Ascending aorta (tissue), 2 donors: ENCODE measurements at regions not wholly inside any gene's neighbourhood (a gene's known extent, or its start where the extent isn't known, plus 50 kb on each side); places are given as distances from the start of the nearest gene placed in this dataset.
A peak's percentile ranks its signal among the peaks of the same experiment; 100 is the strongest.
"Not testable (repeated sequence)": the region's sequence is repeated elsewhere in the genome, so short reads cannot be mapped to it uniquely, and the experiment has no call there.

ENCODE experiments used
- DNase-seq, 2 donors: peaks; one replicate each; pipeline ENCODE4 v3.0.0-alpha.2; 2019; ENCODE audit warnings: low spot score in 2 of 2
- H3K27ac ChIP-seq, 2 donors: fragments of 200-600 bp; sonication (generic); one replicate each; pipeline ENCODE4 v1.5.1; 2016 to 2017; ENCODE audit warnings: mild to moderate bottlenecking in 1 of 2
- H3K27me3 ChIP-seq: fragments of 200-600 bp; sonication (generic); one replicate; pipeline ENCODE4 v1.5.1; 2017
- H3K36me3 ChIP-seq, 2 donors: fragments of 200-600 bp; sonication (generic); one replicate each; pipeline ENCODE4 v1.5.1; 2016
- H3K4me1 ChIP-seq, 2 donors: fragments of 200-600 bp; sonication (generic); one replicate each; pipeline ENCODE4 v1.5.1; 2016 to 2017; ENCODE audit warnings: mild to moderate bottlenecking in 1 of 2
- H3K4me3 ChIP-seq, 2 donors: fragments of 200-600 bp; sonication (generic); one replicate each; pipeline ENCODE4 v1.5.1; 2016 to 2017; ENCODE audit warnings: mild to moderate bottlenecking in 1 of 2
- H3K9me3 ChIP-seq, 2 donors: fragments of 200-600 bp; sonication (generic); one replicate each; pipeline ENCODE4 v1.5.1; 2016
- intact Hi-C: fragments of 100-400 bp; cut with DNase I; formaldehyde crosslinking; loops from one replicate; pipeline ENCODE4 v1.15.1; 2023
- TF ChIP-seq, protein P1 (sequence below), 3 experiments: fragments of 200-600 bp in 2 of 3; fragments of 450-650 bp in 1 of 3; sonication (generic) in 2 of 3; IDR thresholded peaks; one replicate each; pipeline ENCODE4 v1.5.1; 2016 to 2019; ENCODE audit warnings: antibody characterized with exemption in 3 of 3, mild to moderate bottlenecking in 1 of 3, moderate library complexity in 1 of 3

GRCh38 chr14:61145034-61145902 lies 135.9 kb downstream of the TMEM30B start:
- no peaks in the 10 kb centered on the region for H3K27me3 ChIP-seq
- H3K4me3 ChIP-seq, result no peak overlapping the region
- peaks cover 4 to 39% of the 10 kb centered on the region in 2 donors for H3K4me1 ChIP-seq
- H3K27ac ChIP-seq, result peak overlapping the region; percentile 88 to 92
- TF ChIP-seq, protein P1, sequence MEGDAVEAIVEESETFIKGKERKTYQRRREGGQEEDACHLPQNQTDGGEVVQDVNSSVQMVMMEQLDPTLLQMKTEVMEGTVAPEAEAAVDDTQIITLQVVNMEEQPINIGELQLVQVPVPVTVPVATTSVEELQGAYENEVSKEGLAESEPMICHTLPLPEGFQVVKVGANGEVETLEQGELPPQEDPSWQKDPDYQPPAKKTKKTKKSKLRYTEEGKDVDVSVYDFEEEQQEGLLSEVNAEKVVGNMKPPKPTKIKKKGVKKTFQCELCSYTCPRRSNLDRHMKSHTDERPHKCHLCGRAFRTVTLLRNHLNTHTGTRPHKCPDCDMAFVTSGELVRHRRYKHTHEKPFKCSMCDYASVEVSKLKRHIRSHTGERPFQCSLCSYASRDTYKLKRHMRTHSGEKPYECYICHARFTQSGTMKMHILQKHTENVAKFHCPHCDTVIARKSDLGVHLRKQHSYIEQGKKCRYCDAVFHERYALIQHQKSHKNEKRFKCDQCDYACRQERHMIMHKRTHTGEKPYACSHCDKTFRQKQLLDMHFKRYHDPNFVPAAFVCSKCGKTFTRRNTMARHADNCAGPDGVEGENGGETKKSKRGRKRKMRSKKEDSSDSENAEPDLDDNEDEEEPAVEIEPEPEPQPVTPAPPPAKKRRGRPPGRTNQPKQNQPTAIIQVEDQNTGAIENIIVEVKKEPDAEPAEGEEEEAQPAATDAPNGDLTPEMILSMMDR (IDR thresholded peaks at IDR 0.05), result no peak
- DNase-seq, result no peak
- H3K9me3 ChIP-seq, result no peaks in the 10 kb centered on the region
- no peaks in the 10 kb centered on the region for H3K36me3 ChIP-seq
- intact Hi-C loops, result loop anchor here (5.0 to 10.0 kb wide), 2 partner anchors 137 to 1050 kb away; partner anchors contain the start of genes PCNX4 and TMEM30B

DNA sequence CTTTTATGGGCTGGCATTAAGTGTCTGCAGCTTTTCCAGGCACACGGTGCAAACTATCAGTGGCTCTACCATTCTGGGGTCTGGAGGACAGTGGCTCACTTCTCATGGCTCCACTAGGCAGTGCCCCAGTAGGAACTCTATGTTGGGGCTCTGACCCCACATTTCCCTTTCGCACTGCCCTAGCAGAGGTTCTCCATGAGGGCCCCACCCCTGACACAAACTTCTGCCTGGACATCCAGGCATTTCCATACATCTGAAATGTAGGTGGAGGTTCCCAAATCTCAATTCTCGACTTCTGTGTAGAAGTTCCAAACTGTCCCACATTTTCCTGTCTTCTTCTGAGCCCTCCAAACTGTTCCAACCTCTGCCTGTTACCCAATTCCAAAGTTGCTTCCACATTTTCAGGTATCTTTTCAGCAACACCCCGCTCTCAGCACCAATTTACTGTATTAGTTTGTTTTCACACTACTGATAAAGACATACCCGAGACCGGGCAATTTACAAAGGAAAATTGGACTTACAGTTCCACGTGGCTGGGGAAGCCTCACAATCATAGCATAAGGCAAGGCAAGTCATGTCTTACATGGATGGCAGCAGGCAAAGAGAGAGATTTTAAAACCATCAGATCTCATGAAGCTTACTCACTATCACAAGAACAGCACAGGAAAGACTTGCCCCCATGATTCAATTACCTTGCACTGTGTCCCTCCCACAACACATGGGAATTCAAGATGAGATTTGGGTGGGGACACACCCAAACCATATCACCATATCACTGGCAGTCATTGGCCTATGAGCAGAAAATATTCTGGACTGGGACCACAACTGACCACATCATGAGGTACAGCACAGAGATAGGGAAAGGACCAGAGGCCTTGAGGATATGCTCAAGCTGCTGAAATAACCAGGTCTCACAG lies 136.8 kb downstream of the TMEM30B start:
- DNase-seq, H3K9me3 ChIP-seq, H3K36me3 ChIP-seq, H3K4me3 ChIP-seq, H3K27me3 ChIP-seq: not testable (repeated sequence)
- H3K27ac ChIP-seq, result peak overlapping the region; percentile 88 to 92
- intact Hi-C loops, result loop anchor here (5.0 to 10.0 kb wide), 2 partner anchors 138 to 1050 kb away; partner anchors contain the start of genes PCNX4 and TMEM30B
- peaks cover 4 to 36% of the 10 kb centered on the region in 2 donors for H3K4me1 ChIP-seq

- no peaks in the 10 kb centered on the region for H3K9me3 ChIP-seq
- TF ChIP-seq, protein P1 (IDR thresholded peaks at IDR 0.05), result no peak
- H3K27me3 ChIP-seq, result no peaks in the 10 kb centered on the region
- H3K4me1 ChIP-seq, result peaks cover 0 to 10% of the 10 kb centered on the region in 2 donors
- DNase-seq, result no peak
- intact Hi-C loops, result loop anchor here (10.0 kb wide), 1 partner anchor 1046 kb away; the partner anchor contains the start of gene PCNX4
- H3K27ac ChIP-seq, result no peak overlapping the region
- H3K36me3 ChIP-seq, result no peaks in the 10 kb centered on the region
- no peak overlapping the region for H3K4me3 ChIP-seq
Observed at GRCh38 chr14:61140872-61141271, 140.3 kb downstream of the TMEM30B start.

DNA sequence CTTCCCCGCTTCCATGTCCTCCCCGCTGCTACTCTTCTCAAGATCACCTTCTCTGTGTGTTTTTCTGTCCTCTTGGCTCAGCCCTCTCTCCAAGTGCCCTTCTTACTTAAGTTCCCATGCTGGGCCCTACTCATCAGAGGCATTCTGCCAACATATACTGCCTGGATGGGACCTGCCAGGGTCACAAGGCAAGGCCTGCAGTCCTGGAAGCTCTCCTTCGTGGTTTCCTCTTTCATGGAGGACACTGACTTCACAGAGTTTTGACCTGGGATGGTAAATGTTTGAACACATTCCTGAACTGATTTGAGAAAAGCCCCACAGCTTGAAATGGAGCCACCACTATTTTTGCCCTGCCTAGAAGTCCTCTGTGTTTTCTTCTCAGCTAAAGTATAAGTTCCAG lies 140.9 kb downstream of the TMEM30B start:
- no peaks in the 10 kb centered on the region for H3K27me3 ChIP-seq
- H3K27ac ChIP-seq, result no peak overlapping the region
- intact Hi-C loops, result loop anchor here (10.0 kb wide), 1 partner anchor 1045 kb away; the partner anchor contains the start of gene PCNX4
- TF ChIP-seq, protein P1 (IDR thresholded peaks at IDR 0.05), result no peak
- DNase-seq, result no peak
- H3K9me3 ChIP-seq, result no peaks in the 10 kb centered on the region
- H3K4me3 ChIP-seq, result no peak overlapping the region
- H3K4me1 ChIP-seq, result peaks cover 0 to 6% of the 10 kb centered on the region in 2 donors
- H3K36me3 ChIP-seq, result no peaks in the 10 kb centered on the region

- Histone ChIP-seq H3K4me3 (no peak overlapping the region), H3K9me3 (no peaks in the 10 kb centered on the region), H3K27me3 (no peaks in the 10 kb centered on the region), H3K36me3 (no peaks in the 10 kb centered on the region), H3K4me1 (no peaks in the 10 kb centered on the region), H3K27ac (no peak overlapping the region)
- TF ChIP-seq, protein P1 (IDR thresholded peaks at IDR 0.05), result no peak
- intact Hi-C loops, result no loop called here
- peak in 1 of 2 donors; percentile 2 for DNase-seq
Observed at GRCh38 chr14:61139006-61139599, 142.0 kb downstream of the TMEM30B start.
